DND-41 (cell line): ENCODE measurements at regions not wholly inside any gene's neighbourhood (a gene's known extent, or its start where the extent isn't known, plus 50 kb on each side); places are given as distances from the start of the nearest gene placed in this dataset.

Experiments used
- ATAC-seq: fragments of 200-7000 bp; cut with Tn5 transposase; 3 replicates; pipeline ENCODE4 v1.9.1; 2021; ENCODE audit warnings: low read depth; ENCODE audit not compliant: insufficient read depth
- DNase-seq: peaks from one replicate; pipeline ENCODE4 v3.0.0-alpha.2; 2020
- H2AFZ ChIP-seq: 2 replicates; pipeline ENCODE4 v1.6.0; 2012; ENCODE audit warnings: low read depth, low read length
- H3K27ac ChIP-seq: 2 replicates; pipeline ENCODE4 v1.5.1; 2012; ENCODE audit warnings: low read length, inconsistent platforms
- H3K27me3 ChIP-seq: fragments of 200-600 bp; sonication (generic); 2 replicates; pipeline ENCODE4 v1.6.0; 2012; ENCODE audit warnings: low read length, mild to moderate bottlenecking, inconsistent platforms; ENCODE audit not compliant: insufficient read depth, poor library complexity
- H3K36me3 ChIP-seq: 2 replicates; pipeline ENCODE4 v1.5.1; 2012; ENCODE audit warnings: low read length, inconsistent platforms; ENCODE audit not compliant: insufficient read depth
- H3K4me1 ChIP-seq: 2 replicates; pipeline ENCODE4 v1.5.1; 2012; ENCODE audit warnings: mild to moderate bottlenecking, low read length; ENCODE audit not compliant: insufficient read depth
- H3K4me2 ChIP-seq: 2 replicates; pipeline ENCODE4 v1.6.0; 2012; ENCODE audit warnings: mild to moderate bottlenecking, moderate library complexity, low read length, inconsistent platforms; ENCODE audit not compliant: insufficient read depth
- H3K4me3 ChIP-seq, 2 experiments: fragments of 200-600 bp in 1 of 2; shearing (Covaris generic) in 1 of 2; 2 replicates each; pipeline ENCODE4 v1.5.1; 2012 to 2016; ENCODE audit warnings: inconsistent platforms in 2 of 2, low read length in 2 of 2, mild to moderate bottlenecking in 2 of 2, low read depth in 1 of 2, moderate library complexity in 1 of 2
- H3K79me2 ChIP-seq: 2 replicates; pipeline ENCODE4 v1.6.0; 2012; ENCODE audit warnings: low read length, inconsistent platforms; ENCODE audit not compliant: insufficient read depth
- H3K9ac ChIP-seq: 2 replicates; pipeline ENCODE4 v1.6.0; 2012; ENCODE audit warnings: low read depth, mild to moderate bottlenecking, inconsistent platforms, low read length, moderate library complexity
- H3K9me3 ChIP-seq: 2 replicates; pipeline ENCODE4 v1.5.1; 2012; ENCODE audit warnings: low read length, moderate library complexity, mild to moderate bottlenecking, inconsistent platforms; ENCODE audit not compliant: insufficient read depth, severe bottlenecking
- H4K20me1 ChIP-seq: 2 replicates; pipeline ENCODE4 v1.6.0; 2012; ENCODE audit warnings: low read length; ENCODE audit not compliant: insufficient read depth
- CTCF ChIP-seq: IDR thresholded peaks from 2 replicates; pipeline ENCODE4 v1.5.1; 2012; ENCODE audit warnings: borderline replicate concordance, low read length, moderate library complexity, mild to moderate bottlenecking; ENCODE audit not compliant: poor library complexity, severe bottlenecking; ENCODE audit errors: extremely low read depth
- EZH2 ChIP-seq: IDR thresholded peaks from 3 replicates; pipeline ENCODE4 v1.6.1; 2012; ENCODE audit warnings: borderline replicate concordance, low read depth, mild to moderate bottlenecking, moderate library complexity, low read length, inconsistent platforms; ENCODE audit not compliant: severe bottlenecking

GRCh38 chr13:100808330-100809128 lies 133.9 kb upstream of the TMTC4 start:
- Histone ChIP-seq H3K9me3 (no peaks in the 10 kb centered on the region), H3K36me3 (no peaks in the 10 kb centered on the region), H3K4me1 (no peaks in the 10 kb centered on the region), H2AFZ (no peak overlapping the region), H3K79me2 (no peaks in the 10 kb centered on the region), H3K9ac (no peak overlapping the region), H3K4me3 (no peak overlapping the region), H3K27ac (no peak overlapping the region), H4K20me1 (no peaks in the 10 kb centered on the region), H3K4me2 (no peak overlapping the region), H3K27me3 (peaks cover 14% of the 10 kb centered on the region)
- TF ChIP-seq CTCF: no peak
- TF ChIP-seq EZH2: no peak
- ATAC-seq (no peak), DNase-seq (no peak)

GRCh38 chr13:100803091-100803490 lies 128.5 kb upstream of the TMTC4 start:
- H3K27me3 ChIP-seq: peaks cover 9% of the 10 kb centered on the region
- DNase-seq (no peak), ATAC-seq (no peak)
- no peaks in the 10 kb centered on the region for H4K20me1 ChIP-seq
- H3K9ac ChIP-seq: no peak overlapping the region
- TF ChIP-seq CTCF (no peak), EZH2 (no peak)
- no peaks in the 10 kb centered on the region for H3K4me1 ChIP-seq
- no peaks in the 10 kb centered on the region for H3K36me3 ChIP-seq
- H3K4me3 ChIP-seq: no peak overlapping the region
- no peaks in the 10 kb centered on the region for H3K79me2 ChIP-seq
- no peak overlapping the region for H3K4me2 ChIP-seq
- H3K27ac ChIP-seq: no peak overlapping the region
- H3K9me3 ChIP-seq: no peaks in the 10 kb centered on the region
- H2AFZ ChIP-seq: no peak overlapping the region

- Histone ChIP-seq H3K9ac (no peak overlapping the region), H4K20me1 (no peaks in the 10 kb centered on the region), H3K4me1 (no peaks in the 10 kb centered on the region), H3K9me3 (peaks cover 7% of the 10 kb centered on the region), H3K27ac (no peak overlapping the region), H3K4me2 (no peak overlapping the region), H3K27me3 (no peaks in the 10 kb centered on the region), H3K4me3 (no peak overlapping the region), H3K79me2 (no peaks in the 10 kb centered on the region), H3K36me3 (no peaks in the 10 kb centered on the region), H2AFZ (no peak overlapping the region)
- TF ChIP-seq CTCF: no peak
- no peak for TF ChIP-seq EZH2
- ATAC-seq: no peak
- DNase-seq: no peak
Observed at GRCh38 chr13:100800283-100800875, 125.8 kb upstream of the TMTC4 start.
